ENCODE measurements at regions not wholly inside any gene's neighbourhood (a gene's known extent, or its start where the extent isn't known, plus 50 kb on each side); places are given as distances from the start of the nearest gene placed in this dataset.

DNA sequence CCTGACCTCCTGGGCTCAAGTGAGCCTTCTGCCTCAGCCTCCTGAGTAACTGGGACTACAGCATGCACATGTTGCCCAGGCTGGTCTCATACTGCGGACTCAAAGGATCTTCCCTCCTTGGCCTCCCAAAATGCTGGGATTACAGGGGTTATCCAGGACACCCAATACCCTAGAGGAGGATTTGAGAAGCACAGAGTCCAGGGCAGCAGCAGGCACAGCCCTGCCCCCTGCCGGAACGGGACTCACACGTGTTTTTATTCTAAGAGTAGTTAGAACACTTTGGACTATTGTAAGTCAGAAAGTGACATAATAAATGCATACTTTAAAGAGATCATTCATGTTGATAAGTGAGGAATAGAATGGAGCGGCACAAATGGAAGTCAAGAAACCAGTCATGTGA, 80.2 kb downstream of the C6orf118 start:
- no peak for DNase-seq (ENCODE audit: low read depth)

DNA sequence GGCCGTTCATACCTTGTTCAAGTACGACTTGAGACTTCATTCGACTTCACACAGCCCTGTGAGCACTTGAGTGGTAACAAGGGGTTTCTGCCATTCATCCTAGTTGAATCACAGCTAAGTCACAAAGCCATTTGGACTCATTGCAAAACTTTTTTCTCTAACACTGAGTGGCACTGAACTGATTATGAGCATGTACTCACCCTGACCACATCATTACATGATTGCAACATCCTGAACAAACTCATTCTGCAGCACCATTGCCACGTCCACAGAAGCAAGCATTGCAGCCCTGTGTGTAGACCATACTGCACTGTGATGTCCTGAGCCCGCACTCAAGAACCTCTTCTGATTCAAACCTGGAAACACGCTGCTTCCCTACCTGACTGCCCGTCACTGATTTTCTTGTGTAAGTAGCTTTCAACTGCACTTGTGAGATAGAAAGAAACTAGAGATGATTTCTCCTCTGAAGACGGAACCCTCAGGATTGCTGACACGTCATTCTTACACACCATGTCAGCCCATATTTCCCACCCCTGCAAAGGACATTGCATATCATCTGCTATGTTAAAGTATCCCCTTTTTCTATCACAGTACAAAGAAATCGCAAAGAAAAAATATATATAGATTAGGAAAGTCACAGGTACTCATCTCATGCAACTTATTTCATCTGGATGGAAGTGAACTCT, 81.6 kb downstream of the C6orf118 start:
- no peak for DNase-seq (ENCODE audit: low read depth)

DNA sequence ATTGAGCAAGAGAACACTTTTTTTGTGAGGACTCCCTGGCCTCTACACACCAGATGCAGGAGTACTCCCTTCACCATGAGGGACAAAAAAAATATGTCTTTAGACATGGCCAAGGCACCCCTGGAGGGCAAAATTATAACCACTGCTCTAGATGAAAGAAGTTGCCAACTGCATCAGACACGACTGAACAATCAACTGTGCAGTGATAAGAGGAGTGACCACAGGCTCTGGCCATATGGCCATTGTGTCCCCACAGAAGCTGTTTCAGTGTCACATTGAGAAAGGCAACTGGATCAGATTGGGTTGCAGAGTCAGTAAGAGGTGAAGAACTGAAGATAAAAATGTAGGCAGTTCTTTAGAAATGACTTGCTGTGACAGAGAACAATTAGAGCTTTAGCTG, 85.7 kb downstream of the C6orf118 start:
- no peak for DNase-seq (ENCODE audit: low read depth)

DNA sequence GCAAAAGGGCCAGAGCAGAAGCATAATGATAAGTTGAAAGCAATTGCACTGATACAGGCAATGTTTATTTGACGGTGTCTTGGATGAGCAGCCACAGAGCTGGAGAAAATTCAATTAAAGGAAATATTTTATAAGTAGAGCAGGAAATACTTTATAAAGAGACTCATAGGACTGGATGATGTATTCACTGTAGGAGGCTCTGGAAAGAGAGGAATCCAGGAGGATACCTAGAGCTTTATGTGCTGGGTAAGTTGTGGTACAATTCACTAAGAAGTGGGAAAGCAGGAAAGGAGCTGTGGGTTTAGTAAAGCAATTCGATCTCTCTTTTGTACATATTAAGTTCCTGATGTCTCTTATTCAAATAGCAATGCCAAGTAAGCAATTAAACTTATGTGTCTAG, 86.3 kb downstream of the C6orf118 start:
- no peak for DNase-seq (ENCODE audit: low read depth)

DNA sequence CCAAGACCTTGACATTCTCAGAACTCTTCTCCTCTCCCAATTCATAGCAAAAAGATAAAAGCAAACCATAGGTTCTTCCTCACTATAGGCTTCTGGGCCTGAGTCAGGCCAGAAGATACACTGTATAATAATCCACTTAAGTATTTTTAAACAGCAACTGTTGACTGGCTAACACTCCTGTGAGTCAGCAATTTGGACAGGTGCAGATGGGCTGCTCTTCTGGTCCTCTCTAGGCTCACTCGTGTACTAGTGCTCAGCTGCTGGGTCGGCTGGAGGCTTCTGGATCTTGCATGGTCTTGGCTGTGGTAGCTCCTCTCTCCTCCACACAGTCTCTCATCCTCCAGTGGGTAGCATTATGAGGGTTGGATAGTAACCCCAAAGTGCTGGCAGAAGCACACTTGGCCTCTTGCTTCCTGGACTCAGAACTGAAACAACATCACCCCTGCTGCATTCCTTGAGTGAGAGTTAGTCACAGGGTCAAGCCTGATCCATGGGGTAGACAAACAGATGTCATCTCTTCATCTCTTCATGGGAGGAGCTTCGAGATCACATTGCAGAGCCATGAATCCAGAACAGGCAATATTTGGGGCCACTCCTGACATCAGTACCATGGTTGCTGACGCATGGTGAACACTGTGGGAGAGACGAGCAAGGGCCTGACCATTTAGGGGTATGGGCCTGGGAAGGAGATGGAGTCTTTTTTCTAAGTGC, 86.9 kb downstream of the C6orf118 start:
- no peak for DNase-seq (ENCODE audit: low read depth)

DNA sequence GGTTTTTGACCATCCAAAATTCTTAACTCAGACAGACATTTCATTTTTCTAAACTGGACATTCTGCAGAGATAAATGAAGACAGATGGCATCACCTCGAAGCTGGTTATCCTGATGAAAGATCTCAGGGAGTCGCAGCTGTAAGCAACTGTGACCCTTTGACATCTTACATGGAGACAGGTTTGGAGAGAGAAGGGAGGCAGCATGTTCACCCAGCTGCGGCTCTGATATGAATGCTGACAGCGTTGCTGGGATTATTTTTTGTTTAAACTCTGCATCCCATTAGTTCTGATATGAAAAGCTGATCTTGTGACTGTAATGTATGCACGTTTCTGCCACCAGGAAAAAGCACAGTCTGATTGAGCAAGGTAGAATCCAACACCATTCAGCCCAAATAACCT, 89.4 kb downstream of the C6orf118 start:
- DNase-seq (ENCODE audit: low read depth) = no peak

DNA sequence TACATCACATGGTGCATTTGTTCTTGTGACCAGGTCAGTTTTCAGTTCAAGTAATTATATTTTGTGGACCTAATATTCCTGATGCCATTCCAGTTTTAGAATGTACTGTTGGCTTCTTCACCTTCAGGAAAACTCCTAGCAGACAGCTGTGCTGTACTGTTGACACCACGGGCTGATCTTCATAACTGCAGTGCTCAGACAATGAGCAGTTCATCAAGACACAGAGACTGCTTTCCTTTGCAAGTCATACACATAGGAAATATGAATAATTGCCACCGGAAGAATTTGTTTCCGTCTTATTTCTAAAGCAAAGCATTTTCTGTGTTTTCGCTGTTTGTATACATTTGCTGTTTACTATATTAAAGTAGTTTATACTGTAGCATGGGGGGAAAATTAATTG, 89.8 kb downstream of the C6orf118 start:
- no peak for DNase-seq (ENCODE audit: low read depth)

DNA sequence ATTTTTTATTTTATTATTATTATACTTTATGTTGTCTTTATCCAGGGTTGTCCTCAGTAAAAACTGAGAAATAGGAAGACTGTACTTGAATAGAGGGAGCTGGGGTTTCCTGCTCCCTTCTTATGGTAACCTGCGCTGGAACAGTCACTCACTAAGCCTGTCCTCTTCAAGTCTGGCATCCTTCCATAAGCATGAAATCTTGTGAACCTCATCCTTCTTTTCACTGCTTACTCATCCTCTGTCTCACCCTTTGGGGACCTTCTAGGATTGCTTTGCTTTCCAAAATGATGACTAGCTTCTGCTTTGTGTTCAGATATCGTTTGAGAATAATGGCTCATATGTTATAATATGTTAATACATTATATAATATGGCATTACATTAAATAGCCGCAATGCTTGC, 90.6 kb downstream of the C6orf118 start:
- no peak for DNase-seq (ENCODE audit: low read depth)

DNA sequence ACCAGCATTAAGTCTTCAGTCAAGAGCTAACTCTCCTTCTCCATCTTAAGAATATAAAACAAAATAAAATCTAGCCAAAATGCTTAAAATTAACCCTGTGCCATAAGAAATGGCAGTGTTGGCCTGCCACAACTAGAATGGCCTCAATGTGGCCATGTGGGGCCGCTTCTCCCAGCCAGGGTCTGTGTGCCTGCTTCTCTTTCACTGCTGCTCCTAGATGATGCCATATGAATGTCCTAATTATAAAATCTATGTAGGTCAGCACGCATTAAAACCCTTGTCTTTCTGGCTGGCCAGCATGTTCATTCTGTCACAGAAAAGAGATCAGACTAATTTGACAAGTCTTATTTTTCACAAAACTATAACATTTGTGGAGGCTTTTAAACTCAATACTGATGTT, 102.6 kb downstream of the C6orf118 start:
- no peak for DNase-seq (ENCODE audit: low read depth)

DNA sequence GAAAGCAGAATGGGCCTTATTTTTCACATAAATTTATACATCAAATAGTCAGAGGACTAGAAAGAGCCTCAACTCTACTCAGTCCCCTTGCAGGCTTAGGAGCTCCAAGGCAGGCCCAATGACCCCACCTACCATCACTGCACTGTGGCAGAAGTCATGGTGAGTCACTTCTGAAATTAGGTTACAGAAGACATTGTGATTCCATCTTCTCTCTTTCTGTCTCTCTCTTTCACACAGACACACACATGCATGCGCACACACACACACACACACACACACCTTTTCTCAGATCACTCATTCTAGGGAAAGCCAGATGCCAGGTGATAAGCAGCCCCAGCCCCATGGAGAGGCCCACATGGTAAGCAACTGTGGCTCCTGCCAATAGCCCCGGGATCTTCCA, 103.8 kb downstream of the C6orf118 start:
- DNase-seq (ENCODE audit: low read depth) = no peak

DNA sequence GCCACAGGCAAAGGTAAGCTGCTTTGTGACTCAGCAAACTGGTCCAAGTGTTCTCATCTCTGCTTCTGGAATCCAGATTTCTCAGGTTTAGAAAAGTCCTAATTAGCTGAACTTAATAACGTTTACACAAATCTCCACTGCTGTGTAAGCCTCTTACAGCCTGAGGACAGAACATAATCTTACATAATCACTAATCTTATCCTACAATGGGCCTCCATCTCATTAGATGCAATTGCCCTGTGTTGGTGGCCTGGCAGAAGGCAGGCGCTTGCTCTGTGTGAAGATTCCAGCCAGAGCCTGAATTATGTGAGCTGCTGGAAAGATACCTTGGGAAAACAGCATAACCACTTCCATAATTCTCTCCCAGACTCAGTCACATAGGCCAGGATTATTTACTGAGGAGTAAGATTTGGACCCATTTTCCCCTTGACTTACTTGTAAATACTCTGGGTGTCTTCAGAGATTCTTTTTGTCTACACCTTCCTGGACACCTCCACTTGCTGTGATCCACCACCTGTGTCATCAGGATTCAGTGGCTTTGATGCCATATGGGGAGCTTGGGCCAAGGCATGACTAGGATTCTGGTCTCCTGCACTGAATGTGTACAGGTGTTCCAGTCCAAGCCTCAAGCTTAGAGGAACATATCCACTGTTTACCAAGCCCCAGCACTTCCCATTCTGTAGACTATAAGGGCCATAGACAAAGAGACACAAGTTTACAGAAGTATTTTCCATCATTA, 104.4 kb downstream of the C6orf118 start:
- no peak for DNase-seq (ENCODE audit: low read depth)

DNA sequence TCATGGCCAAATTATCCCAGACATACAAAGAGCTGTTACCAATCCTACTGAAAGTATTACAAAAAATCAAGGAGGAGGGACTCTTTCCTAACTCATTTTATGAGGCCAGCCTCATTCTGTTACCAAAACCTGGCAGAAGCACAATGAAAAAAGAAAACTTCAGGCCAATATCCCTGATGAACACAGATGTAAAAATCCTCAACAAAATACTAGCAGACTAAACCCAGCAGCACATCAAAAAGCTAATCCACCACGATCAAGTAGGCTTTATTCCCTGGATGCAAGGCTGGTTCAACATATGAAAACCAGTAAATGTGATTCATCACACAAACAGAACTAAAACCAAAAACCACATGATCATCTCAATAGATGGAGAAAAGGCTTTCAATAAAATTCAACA, 109.2 kb downstream of the C6orf118 start:
- no peak for DNase-seq (ENCODE audit: low read depth)

DNA sequence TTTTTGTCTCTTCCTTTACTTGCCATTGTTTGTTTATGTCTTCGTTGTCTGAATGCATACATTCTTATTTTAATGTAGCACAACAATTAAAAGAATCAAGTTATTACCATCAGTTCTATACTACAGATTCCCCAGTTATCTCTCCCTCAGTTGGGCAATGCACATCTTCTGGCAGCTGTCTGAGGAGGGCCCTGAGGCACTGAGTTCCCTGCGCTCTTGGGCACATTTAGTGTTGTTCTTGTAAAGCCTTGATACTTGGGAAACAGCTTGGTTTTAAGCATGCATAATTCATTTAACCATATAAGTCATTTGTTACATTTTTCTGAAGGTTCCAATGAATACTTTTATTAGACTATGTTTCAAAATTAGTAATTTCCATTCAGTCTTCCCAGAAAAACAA, 117.9 kb downstream of the C6orf118 start:
- no peak for DNase-seq (ENCODE audit: low read depth)

DNA sequence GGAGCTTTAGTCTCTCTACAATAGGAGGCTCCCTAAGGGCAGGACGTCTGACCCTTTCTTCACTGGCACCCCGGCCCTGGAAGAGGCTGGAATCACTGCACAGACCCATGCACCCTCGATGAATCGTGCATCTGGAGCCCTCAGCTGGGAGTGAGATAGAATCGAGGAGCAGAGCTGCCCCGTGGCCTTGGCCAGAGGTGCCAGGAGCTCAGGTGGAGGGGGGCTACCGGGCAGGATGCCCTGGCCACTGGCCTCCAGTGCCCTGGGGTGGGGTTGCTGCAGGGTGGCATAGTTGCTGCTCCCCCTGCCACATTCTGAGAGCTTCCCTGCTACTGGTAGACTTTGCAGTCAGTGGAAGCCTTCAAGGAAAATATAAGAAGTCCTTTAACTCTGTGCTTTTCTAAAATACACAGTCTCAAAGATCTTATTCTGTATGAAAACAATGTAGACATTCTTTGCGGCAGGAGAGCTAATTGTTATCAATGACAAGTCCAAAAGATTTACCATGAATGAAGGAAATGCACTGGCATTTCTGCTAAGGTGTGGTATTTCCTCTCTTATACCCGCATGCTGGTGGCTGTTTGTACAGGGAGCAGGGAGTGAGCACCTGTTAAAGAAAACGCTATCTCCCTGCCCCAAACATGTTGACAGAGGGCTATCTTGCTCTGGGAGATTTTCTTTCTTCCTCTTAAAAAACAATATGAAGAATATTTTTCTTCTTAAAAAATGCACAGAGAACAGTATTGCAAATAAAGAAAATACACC, 122.8 kb downstream of the C6orf118 start:
- DNase-seq (ENCODE audit: low read depth) = no peak

DNA sequence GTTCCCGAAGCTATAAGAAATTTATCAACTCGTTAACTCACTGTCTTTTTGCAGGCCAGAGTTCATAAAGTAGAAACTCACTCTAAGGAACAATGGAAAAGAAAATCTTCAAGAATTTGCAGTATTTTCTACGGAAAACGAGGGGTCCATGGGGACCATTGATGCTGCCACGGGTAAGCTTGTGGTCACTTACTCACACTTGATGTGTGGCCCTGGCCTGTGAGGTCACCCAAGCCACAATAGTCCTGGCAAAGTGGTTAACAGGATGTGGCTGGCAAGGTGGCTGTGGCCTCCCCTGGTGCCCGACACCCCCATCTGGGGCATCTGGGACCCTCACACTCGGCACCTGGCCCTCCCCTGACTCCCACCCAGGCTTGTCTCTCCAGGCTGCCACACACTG, 123.4 kb downstream of the C6orf118 start:
- no peak for DNase-seq (ENCODE audit: low read depth)

DNA sequence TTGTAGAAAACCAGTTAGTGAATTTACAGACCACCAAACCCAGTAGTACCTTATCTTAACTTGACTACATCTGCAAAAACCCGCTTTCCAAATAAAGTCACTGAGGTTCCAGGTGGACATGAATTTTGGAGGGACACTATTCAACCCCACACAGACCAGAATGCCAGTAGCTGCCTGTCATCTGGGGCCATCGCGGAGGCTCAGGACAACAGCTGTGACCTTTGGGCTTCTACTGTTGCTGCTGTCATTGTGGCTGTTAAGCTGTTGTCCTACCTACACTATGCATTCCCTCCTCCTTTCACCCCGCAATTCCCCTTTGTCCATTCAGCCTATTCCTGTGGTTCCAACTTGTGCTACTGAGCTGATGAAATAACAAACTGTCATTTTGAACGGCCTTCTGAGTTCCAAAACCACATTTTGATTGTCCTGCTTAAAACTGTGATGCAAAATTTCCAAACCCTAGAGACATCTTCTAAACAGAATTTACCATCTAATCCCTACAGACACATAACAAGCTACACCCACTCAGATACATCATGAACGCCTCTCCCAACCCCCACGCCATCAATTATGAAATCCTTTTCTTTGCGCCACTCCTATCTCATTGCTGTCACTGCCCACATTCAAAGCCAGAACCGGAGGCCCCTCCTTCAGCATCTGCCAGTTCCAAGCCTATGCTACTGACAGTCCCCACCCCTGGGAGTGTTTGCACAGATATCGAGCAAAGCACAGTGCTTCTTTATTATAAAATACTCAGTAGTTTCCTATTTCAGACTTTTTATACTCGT, 125.0 kb downstream of the C6orf118 start:
- no peak for DNase-seq (ENCODE audit: low read depth)

DNA sequence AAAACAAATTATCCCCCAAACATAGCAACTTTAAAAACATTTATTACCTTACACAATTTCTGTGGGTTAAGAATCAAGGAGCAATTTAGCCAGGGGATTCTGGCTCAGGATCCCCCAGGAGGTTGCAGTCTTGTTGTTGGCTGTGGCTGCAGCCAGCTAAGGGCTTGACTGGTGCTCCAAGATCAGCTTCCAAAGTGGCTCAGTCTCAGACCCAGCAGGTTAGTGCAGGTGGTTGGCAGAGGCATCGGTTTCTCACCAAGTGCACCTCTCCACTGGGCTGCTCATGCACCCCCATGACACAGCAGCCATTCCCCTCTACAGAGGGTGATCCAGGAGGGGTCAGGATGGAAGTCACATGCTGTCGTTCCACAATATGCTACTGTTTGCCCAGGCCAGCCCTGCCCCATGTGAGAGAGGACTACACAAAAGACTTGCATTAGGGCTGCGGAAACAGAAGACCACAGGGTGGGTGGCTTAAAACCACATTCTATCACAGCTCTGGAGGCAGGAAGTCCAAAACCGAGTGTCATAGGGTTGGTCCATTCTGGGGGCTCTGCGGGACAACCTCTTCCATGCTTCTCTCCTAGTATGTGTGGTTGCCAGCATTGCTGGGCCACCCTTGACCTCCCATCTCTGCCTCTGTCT, 125.8 kb downstream of the C6orf118 start:
- no peak for DNase-seq (ENCODE audit: low read depth)

DNA sequence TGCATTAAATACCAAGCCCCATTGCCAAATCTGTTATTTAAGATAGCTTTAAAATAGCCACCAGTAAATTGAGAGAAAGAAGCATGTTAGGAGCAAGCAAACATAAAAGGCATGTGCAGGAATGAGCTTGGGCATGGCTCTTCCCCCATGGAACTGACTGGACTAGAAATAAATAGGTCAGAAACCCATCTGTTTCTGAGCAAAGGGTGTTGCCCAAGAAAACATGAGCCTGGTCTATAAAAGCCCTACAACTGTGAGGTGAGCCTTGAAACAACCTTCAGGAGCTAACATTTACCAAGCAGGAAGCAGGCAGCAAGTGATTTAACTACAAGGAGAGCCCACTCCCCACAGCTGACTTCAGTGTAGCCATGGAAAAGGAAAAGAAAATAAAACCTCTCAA, 126.3 kb downstream of the C6orf118 start:
- DNase-seq (ENCODE audit: low read depth) = no peak

DNA sequence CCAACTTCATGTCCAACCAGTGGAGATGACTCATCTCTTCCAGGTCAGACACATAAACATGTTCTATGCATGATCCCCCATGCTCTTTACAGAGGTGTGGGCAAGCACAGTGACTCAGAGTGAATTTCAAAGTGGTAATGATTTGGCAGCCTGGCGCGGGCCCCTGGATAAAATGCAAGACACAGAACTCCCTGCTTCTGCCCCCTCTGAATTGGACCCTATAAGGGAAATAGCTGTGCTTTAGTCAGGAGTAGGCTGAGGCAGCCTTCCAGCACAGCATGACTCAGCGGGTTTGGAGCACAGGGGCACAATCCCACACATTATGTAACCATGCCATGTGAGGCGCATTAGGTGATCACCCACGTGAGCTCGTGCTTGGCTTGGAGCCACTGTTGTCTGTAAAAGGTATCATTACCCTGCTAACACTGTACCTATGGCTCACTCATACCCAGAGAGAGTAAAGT, 127.4 kb downstream of the C6orf118 start:
- no peak for DNase-seq (ENCODE audit: low read depth)

DNA sequence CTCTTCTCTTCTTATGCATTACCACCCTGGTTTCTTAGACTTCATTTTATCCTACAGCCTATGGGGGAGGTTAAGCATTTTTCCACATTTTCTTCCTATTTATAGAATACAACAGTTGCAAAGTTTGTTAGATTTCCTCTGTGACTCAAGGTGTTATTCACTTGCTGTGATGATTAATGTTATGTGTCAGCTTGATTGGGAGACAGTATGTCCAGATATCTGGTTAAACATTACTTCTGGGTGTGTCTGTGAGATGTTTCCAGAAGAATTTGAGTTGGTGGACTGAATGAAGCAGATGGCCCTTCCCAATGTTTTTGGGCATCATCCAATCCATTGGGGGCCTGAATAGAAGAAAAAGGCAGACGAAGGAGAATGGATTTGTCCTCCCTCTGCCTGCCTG, 131.3 kb downstream of the C6orf118 start:
- DNase-seq (ENCODE audit: low read depth) = no peak

DNA sequence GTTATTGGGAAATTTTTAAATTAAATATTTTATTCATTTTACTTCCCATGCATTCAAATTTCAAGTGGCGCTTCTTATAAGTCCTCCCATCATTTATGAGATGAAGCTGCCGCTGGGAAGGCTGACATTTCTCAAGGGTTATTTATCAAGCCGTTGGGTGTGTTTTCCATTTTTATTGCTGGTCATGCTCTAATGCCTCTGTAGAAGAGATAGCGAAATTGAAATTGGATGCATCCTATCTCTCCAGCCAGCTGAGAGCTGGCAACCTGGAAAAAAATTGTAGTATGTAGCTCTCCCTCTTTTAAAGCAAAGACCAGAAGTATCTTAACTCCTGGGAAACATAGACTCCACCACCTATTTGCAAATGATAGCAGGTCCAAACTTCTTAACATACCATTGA, 135.9 kb downstream of the C6orf118 start:
- DNase-seq (ENCODE audit: low read depth) = no peak
